ENCODE measurements at regions not wholly inside any gene's neighbourhood (a gene's known extent, or its start where the extent isn't known, plus 50 kb on each side); places are given as distances from the start of the nearest gene placed in this dataset.
"Not testable (repeated sequence)": the region's sequence is repeated elsewhere in the genome, so short reads cannot be mapped to it uniquely, and the experiment has no call there.

- Histone ChIP-seq H3K27ac (no peak overlapping the region), H3K4me1 (peaks cover 0 to 11% (median 5%) of the 10 kb centered on the region in 6 donors), H3K4me3 (no peak overlapping the region), H3K27me3 (replicated peaks in 1 of 7) (no peaks in the 10 kb centered on the region), H3K9me3 (no peaks in the 10 kb centered on the region), H3K36me3 (no peaks in the 10 kb centered on the region)
- WGBS, 5 donors, result 67 to 80% (median 79%) methylated on average over 4 of the region's 4 CpGs
- no peak for TF ChIP-seq POLR2A (IDR thresholded peaks at IDR 0.05)
- TF ChIP-seq, protein P1, sequence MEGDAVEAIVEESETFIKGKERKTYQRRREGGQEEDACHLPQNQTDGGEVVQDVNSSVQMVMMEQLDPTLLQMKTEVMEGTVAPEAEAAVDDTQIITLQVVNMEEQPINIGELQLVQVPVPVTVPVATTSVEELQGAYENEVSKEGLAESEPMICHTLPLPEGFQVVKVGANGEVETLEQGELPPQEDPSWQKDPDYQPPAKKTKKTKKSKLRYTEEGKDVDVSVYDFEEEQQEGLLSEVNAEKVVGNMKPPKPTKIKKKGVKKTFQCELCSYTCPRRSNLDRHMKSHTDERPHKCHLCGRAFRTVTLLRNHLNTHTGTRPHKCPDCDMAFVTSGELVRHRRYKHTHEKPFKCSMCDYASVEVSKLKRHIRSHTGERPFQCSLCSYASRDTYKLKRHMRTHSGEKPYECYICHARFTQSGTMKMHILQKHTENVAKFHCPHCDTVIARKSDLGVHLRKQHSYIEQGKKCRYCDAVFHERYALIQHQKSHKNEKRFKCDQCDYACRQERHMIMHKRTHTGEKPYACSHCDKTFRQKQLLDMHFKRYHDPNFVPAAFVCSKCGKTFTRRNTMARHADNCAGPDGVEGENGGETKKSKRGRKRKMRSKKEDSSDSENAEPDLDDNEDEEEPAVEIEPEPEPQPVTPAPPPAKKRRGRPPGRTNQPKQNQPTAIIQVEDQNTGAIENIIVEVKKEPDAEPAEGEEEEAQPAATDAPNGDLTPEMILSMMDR (IDR thresholded peaks at IDR 0.05 in 8 of 11, conservative IDR thresholded peaks at IDR 0.05 in 3 of 11), result no peak
- TF ChIP-seq POLR2AphosphoS5 (IDR thresholded peaks at IDR 0.05), result no peak
- intact Hi-C loops (cut with DNase I; ENCODE audit: low total_unique reads), result no loop called here
- DNase-seq, result no peak
Observed at GRCh38 chr12:68397566-68398158, 65.5 kb upstream of the MDM1 start.

DNA sequence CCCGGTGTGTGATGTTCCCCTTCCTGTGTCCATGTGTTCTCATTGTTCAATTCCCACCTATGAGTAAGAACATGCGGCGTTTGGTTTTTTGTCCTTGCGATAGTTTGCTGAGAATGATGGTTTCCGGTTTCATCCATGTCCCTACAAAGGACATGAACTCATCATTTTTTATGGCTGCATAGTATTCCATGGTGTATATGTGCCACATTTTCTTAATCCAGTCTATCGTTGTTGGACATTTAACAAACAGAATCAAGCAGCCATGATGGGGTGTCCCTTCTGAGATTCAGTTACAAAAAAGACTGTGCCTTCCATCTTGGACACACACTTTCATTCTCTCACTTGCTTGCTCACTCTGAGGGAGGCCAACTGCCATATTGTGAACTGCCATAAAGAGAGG, 66.5 kb upstream of the MDM1 start:
- intact Hi-C loops (cut with DNase I; ENCODE audit: low total_unique reads); H3K36me3 ChIP-seq; H3K4me3 ChIP-seq; H3K9me3 ChIP-seq; H3K27me3 ChIP-seq (replicated peaks in 1 of 7); H3K27ac ChIP-seq; DNase-seq: not testable (repeated sequence)
- 82 to 99% (median 96%) methylated on average over 6 of the region's 6 CpGs for WGBS, 5 donors
- H3K4me1 ChIP-seq, result peaks cover 0 to 12% (median 1%) of the 10 kb centered on the region in 6 donors

DNA sequence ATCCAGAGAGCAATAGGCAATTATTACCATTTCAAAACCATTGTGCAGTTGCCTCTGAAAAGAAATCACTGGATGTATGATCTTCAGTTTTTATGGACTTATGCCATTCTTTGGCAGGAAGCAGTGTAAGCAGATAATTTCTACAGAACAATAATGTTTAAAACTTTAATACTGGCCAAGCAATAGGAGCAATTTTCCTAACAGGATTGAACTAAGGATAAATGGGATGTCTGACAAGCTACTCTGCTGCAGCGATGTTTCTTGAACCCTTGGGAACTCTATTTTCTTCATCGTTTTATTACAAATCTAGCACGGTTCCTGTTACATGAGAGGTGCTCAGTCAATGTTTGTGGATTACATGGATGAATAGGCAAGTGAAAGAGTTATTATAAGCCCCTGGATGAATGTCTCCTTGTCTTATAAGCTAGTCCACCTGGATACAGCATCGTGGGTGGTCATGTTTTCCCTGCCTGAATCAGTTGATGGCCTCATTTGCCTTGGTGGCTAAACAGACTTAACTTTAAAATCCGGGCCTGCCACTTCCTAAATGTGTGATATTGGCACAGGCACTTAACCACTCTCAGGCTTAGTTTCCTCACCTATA, 68.2 kb upstream of the MDM1 start:
- Histone ChIP-seq H3K27ac (no peak overlapping the region), H3K4me1 (peaks cover 7 to 28% (median 17%) of the 10 kb centered on the region in 6 donors), H3K27me3 (replicated peaks in 1 of 7) (no peaks in the 10 kb centered on the region), H3K36me3 (no peaks in the 10 kb centered on the region), H3K9me3 (no peaks in the 10 kb centered on the region), H3K4me3 (no peak overlapping the region)
- no peak for DNase-seq
- TF ChIP-seq, protein P1 (IDR thresholded peaks at IDR 0.05 in 8 of 11, conservative IDR thresholded peaks at IDR 0.05 in 3 of 11), result no peak
- TF ChIP-seq POLR2AphosphoS5 (IDR thresholded peaks at IDR 0.05), result no peak
- TF ChIP-seq POLR2A (IDR thresholded peaks at IDR 0.05), result no peak
- intact Hi-C loops (cut with DNase I; ENCODE audit: low total_unique reads), result no loop called here
- 71 to 80% (median 73%) methylated on average over 5 of the region's 5 CpGs for WGBS, 5 donors

DNA sequence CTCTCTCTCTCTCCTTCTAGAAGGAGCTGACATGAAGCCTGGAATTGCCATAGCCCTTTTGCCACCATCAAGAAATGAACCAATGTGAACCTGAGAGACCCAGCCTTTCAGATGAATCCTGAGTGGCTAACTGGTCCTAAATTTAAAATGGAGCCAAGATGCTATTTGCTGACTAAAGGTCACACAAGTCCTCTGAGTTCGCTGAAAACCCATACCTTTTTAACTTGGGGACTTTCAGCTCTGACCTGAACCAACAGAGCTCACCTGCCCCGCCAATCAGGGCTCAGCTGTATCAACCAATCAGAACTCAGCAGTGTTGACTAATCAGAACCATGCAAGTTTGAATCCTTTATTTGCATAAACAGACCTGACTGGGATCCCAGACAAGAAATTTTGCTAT, 70.3 kb upstream of the MDM1 start:
- intact Hi-C loops (cut with DNase I; ENCODE audit: low total_unique reads), result no loop called here
- peaks cover 13 to 49% (median 31%) of the 10 kb centered on the region in 6 donors for H3K4me1 ChIP-seq
- H3K9me3 ChIP-seq, result no peaks in the 10 kb centered on the region
- no peak for DNase-seq
- H3K27me3 ChIP-seq (replicated peaks in 1 of 7), result no peaks in the 10 kb centered on the region
- TF ChIP-seq POLR2AphosphoS5 (IDR thresholded peaks at IDR 0.05) (no peak), POLR2A (IDR thresholded peaks at IDR 0.05) (no peak)
- TF ChIP-seq, protein P1 (IDR thresholded peaks at IDR 0.05 in 8 of 11, conservative IDR thresholded peaks at IDR 0.05 in 3 of 11), result no peak
- 94 to 100% (median 98%) methylated on average over 2 of the region's 2 CpGs for WGBS, 5 donors
- H3K4me3 ChIP-seq, result no peak overlapping the region
- H3K36me3 ChIP-seq, result no peaks in the 10 kb centered on the region
- H3K27ac ChIP-seq, result no peak overlapping the region
